Trophoblast cell (in vitro differentiated cells and primary cell): ENCODE measurements at regions not wholly inside any gene's neighbourhood (a gene's known extent, or its start where the extent isn't known, plus 50 kb on each side); places are given as distances from the start of the nearest gene placed in this dataset.

Experiments used
- DNase-seq, 2 donors: peaks; one replicate each; pipeline ENCODE4 v3.0.0-alpha.2; 2016
- H2AFZ ChIP-seq: 2 replicates; pipeline ENCODE4 v1.6.1; 2013; ENCODE audit warnings: low read length, moderate library complexity, mild to moderate bottlenecking; ENCODE audit not compliant: insufficient read depth, poor library complexity
- H2AK5ac ChIP-seq: 2 replicates; pipeline ENCODE4 v1.6.1; 2013; ENCODE audit warnings: mild to moderate bottlenecking, low read length
- H2BK120ac ChIP-seq: 2 replicates; pipeline ENCODE4 v1.6.1; 2013; ENCODE audit warnings: low read length, mild to moderate bottlenecking, moderate library complexity; ENCODE audit not compliant: insufficient read depth, poor library complexity
- H2BK12ac ChIP-seq: 2 replicates; pipeline ENCODE4 v1.6.1; 2013; ENCODE audit warnings: mild to moderate bottlenecking, low read length, moderate library complexity
- H2BK5ac ChIP-seq: 2 replicates; pipeline ENCODE4 v1.6.1; 2013; ENCODE audit warnings: low read length, low read depth, moderate library complexity, mild to moderate bottlenecking; ENCODE audit not compliant: poor library complexity
- H3K14ac ChIP-seq: 2 replicates; pipeline ENCODE4 v1.6.1; 2013; ENCODE audit warnings: mild to moderate bottlenecking, low read length
- H3K18ac ChIP-seq: 2 replicates; pipeline ENCODE4 v1.6.1; 2013; ENCODE audit warnings: mild to moderate bottlenecking, low read length
- H3K23ac ChIP-seq: 2 replicates; pipeline ENCODE4 v1.6.1; 2013; ENCODE audit warnings: low read length
- H3K27ac ChIP-seq: 2 replicates; pipeline ENCODE4 v1.5.1; 2013; ENCODE audit warnings: low read depth, mild to moderate bottlenecking, inconsistent platforms, low read length, moderate library complexity
- H3K27me3 ChIP-seq: 2 replicates; pipeline ENCODE4 v1.6.1; 2013; ENCODE audit warnings: inconsistent platforms, mild to moderate bottlenecking, low read length, moderate library complexity; ENCODE audit not compliant: insufficient read depth
- H3K36me3 ChIP-seq, 2 experiments: 1 replicate in 1 of 2; 2 replicates in 1 of 2; pipeline ENCODE4 v1.6.1; 2013; ENCODE audit warnings: low read length in 2 of 2, mild to moderate bottlenecking in 2 of 2, moderate library complexity in 1 of 2; ENCODE audit not compliant: insufficient read depth in 2 of 2, control insufficient read depth in 1 of 2
- H3K4ac ChIP-seq: 2 replicates; pipeline ENCODE4 v1.6.1; 2013; ENCODE audit warnings: low read depth, mild to moderate bottlenecking, low read length, moderate library complexity
- H3K4me1 ChIP-seq, 2 experiments: 1 replicate in 1 of 2; 2 replicates in 1 of 2; pipeline ENCODE4 v1.6.1; 2013; ENCODE audit warnings: low read length in 2 of 2, mild to moderate bottlenecking in 2 of 2, moderate library complexity in 1 of 2; ENCODE audit not compliant: insufficient read depth in 2 of 2, control insufficient read depth in 1 of 2
- H3K4me2 ChIP-seq: 2 replicates; pipeline ENCODE4 v1.6.1; 2013; ENCODE audit warnings: inconsistent platforms, mild to moderate bottlenecking, low read length, moderate library complexity
- H3K4me3 ChIP-seq: 2 replicates; pipeline ENCODE4 v1.5.1; 2013; ENCODE audit warnings: mild to moderate bottlenecking, low read depth, low read length, inconsistent platforms
- H3K79me1 ChIP-seq: one replicate; pipeline ENCODE4 v1.6.1; 2013; ENCODE audit warnings: low read length
- H3K79me2 ChIP-seq: 2 replicates; pipeline ENCODE4 v1.6.1; 2013; ENCODE audit warnings: low read length, mild to moderate bottlenecking; ENCODE audit not compliant: control insufficient read depth, insufficient read depth, poor library complexity
- H3K9ac ChIP-seq: 2 replicates; pipeline ENCODE4 v1.6.1; 2013; ENCODE audit warnings: mild to moderate bottlenecking, low read length
- H3K9me3 ChIP-seq: 2 replicates; pipeline ENCODE4 v1.6.1; 2013; ENCODE audit warnings: low read depth, mild to moderate bottlenecking, control low read depth, inconsistent platforms, low read length; ENCODE audit not compliant: insufficient read depth
- H4K12ac ChIP-seq: 2 replicates; pipeline ENCODE4 v1.6.1; 2013; ENCODE audit warnings: low read depth, mild to moderate bottlenecking, low read length, moderate library complexity
- H4K8ac ChIP-seq: 2 replicates; pipeline ENCODE4 v1.6.1; 2013; ENCODE audit warnings: low read depth, mild to moderate bottlenecking, low read length, moderate library complexity
- H4K91ac ChIP-seq: one replicate; pipeline ENCODE4 v1.6.1; 2013; ENCODE audit warnings: low read depth, mild to moderate bottlenecking, low read length, moderate library complexity
- WGBS: extraction: QIAGEN DNeasy Blood & Tissue Kit; methylation state at CpG from one replicate; pipeline ENCODE4 v1.1.7; 2013; ENCODE audit warnings: missing lambda C conversion rate; ENCODE audit not compliant: insufficient read length, insufficient coverage; ENCODE audit errors: extremely low coverage; 5-methylcytosine and 5-hydroxymethylcytosine counted together

- H4K12ac ChIP-seq = no peak overlapping the region
- H4K91ac ChIP-seq = no peak overlapping the region
- no peak overlapping the region for H2BK120ac ChIP-seq
- no peak overlapping the region for H3K14ac ChIP-seq
- no peak overlapping the region for H2BK12ac ChIP-seq
- WGBS = no CpG with 5 or more reads among the region's 13 CpGs
- no peaks in the 10 kb centered on the region for H3K79me2 ChIP-seq
- H3K36me3 ChIP-seq = no peaks in the 10 kb centered on the region
- no peaks in the 10 kb centered on the region for H3K27me3 ChIP-seq
- DNase-seq = no peak
- H3K23ac ChIP-seq = no peak overlapping the region
- no peak overlapping the region for H3K27ac ChIP-seq
- no peak overlapping the region for H3K4me2 ChIP-seq
- H3K4ac ChIP-seq = no peak overlapping the region
- no peak overlapping the region for H4K8ac ChIP-seq
- no peak overlapping the region for H2AK5ac ChIP-seq
- no peak overlapping the region for H2AFZ ChIP-seq
- H3K79me1 ChIP-seq = no peaks in the 10 kb centered on the region
- H3K18ac ChIP-seq = no peak overlapping the region
- H3K4me3 ChIP-seq = no peak overlapping the region
- H3K9ac ChIP-seq = no peak overlapping the region
- H2BK5ac ChIP-seq = no peak overlapping the region
- H3K9me3 ChIP-seq = peaks cover 6% of the 10 kb centered on the region
- no peaks in the 10 kb centered on the region for H3K4me1 ChIP-seq
These were observed 71.5 kb upstream of the DISP3 start for GRCh38 chr1:11407301-11407994.

- Histone ChIP-seq H3K4ac (no peak overlapping the region), H3K14ac (no peak overlapping the region), H2BK5ac (no peak overlapping the region), H3K4me3 (no peak overlapping the region), H2BK120ac (no peak overlapping the region), H3K23ac (no peak overlapping the region), H3K18ac (no peak overlapping the region), H3K36me3 (no peaks in the 10 kb centered on the region), H2AK5ac (no peak overlapping the region), H3K27ac (no peak overlapping the region), H3K27me3 (no peaks in the 10 kb centered on the region), H3K4me2 (no peak overlapping the region), H3K4me1 (no peaks in the 10 kb centered on the region), H3K9me3 (peaks cover 2% of the 10 kb centered on the region), H3K79me1 (no peaks in the 10 kb centered on the region), H3K79me2 (no peaks in the 10 kb centered on the region), H2BK12ac (no peak overlapping the region), H3K9ac (no peak overlapping the region), H2AFZ (no peak overlapping the region), H4K8ac (no peak overlapping the region), H4K91ac (no peak overlapping the region), H4K12ac (no peak overlapping the region)
- no peak for DNase-seq
- WGBS = no CpG with 5 or more reads among the region's 3 CpGs
These were observed 66.8 kb upstream of the DISP3 start for GRCh38 chr1:11412141-11412540.

- Histone ChIP-seq H3K4me2 (no peak overlapping the region), H3K18ac (no peak overlapping the region), H3K9me3 (peaks cover 2% of the 10 kb centered on the region), H2AFZ (no peak overlapping the region), H4K8ac (no peak overlapping the region), H3K4me3 (no peak overlapping the region), H2AK5ac (no peak overlapping the region), H3K4me1 (no peaks in the 10 kb centered on the region), H2BK120ac (no peak overlapping the region), H3K27ac (no peak overlapping the region), H4K91ac (no peak overlapping the region), H3K79me2 (no peaks in the 10 kb centered on the region), H3K23ac (no peak overlapping the region), H3K14ac (no peak overlapping the region), H3K79me1 (no peaks in the 10 kb centered on the region), H3K27me3 (no peaks in the 10 kb centered on the region), H3K4ac (no peak overlapping the region), H3K36me3 (no peaks in the 10 kb centered on the region), H2BK5ac (no peak overlapping the region), H4K12ac (no peak overlapping the region), H3K9ac (no peak overlapping the region), H2BK12ac (no peak overlapping the region)
- no peak for DNase-seq
- no CpG with 5 or more reads among the region's 8 CpGs for WGBS
These were observed 65.0 kb upstream of the DISP3 start for GRCh38 chr1:11413986-11414391.

- Histone ChIP-seq H3K79me1 (no peaks in the 10 kb centered on the region), H4K91ac (no peak overlapping the region), H2AFZ (no peak overlapping the region), H3K23ac (no peak overlapping the region), H2BK120ac (no peak overlapping the region), H3K79me2 (no peaks in the 10 kb centered on the region), H3K27ac (no peak overlapping the region), H3K14ac (no peak overlapping the region), H3K27me3 (no peaks in the 10 kb centered on the region), H2BK12ac (no peak overlapping the region), H3K18ac (no peak overlapping the region), H3K36me3 (no peaks in the 10 kb centered on the region), H3K4me2 (no peak overlapping the region), H4K8ac (no peak overlapping the region), H3K9me3 (peaks cover 2% of the 10 kb centered on the region), H3K4me3 (no peak overlapping the region), H3K9ac (no peak overlapping the region), H2AK5ac (no peak overlapping the region), H2BK5ac (no peak overlapping the region), H4K12ac (no peak overlapping the region), H3K4me1 (no peaks in the 10 kb centered on the region), H3K4ac (no peak overlapping the region)
- peak in 1 of 2 donors; percentile 3 for DNase-seq
- WGBS = no CpG with 5 or more reads among the region's 19 CpGs
These were observed 63.9 kb upstream of the DISP3 start for GRCh38 chr1:11414926-11415538.
